ENCODE measurements at regions not wholly inside any gene's neighbourhood (a gene's known extent, or its start where the extent isn't known, plus 50 kb on each side); places are given as distances from the start of the nearest gene placed in this dataset.

- Histone ChIP-seq H3K4me1 (ENCODE audit: control insufficient read depth, insufficient read depth, low read length) (no peaks in the 10 kb centered on the region), H3K27ac (ENCODE audit: extremely low read depth, low read depth, low read length) (no peak overlapping the region), H3K9me3 (ENCODE audit: control insufficient read depth, insufficient read depth, low read depth, low read length) (no peaks in the 10 kb centered on the region), H3K36me3 (ENCODE audit: control insufficient read depth in 2 of 2, insufficient read depth in 1 of 2, low read length in 2 of 2) (no peaks in the 10 kb centered on the region), H3K4me3 (ENCODE audit: low read depth, low read length) (no peak overlapping the region)
- ChIA-PET CTCF (interaction anchor here (0.7 kb wide), 1 partner anchor 683 kb away, joined by 3 read pairs; no protein-coding TSS in a partner anchor), POLR2A (no interaction called here)
- no peak for TF ChIP-seq ZNF530 (tag by site-specific recombination; IDR thresholded peaks at IDR 0.05; ENCODE audit: low read depth)
- TF ChIP-seq ZNF596 (tag by site-specific recombination; IDR thresholded peaks at IDR 0.05) = no peak
- no peak for TF ChIP-seq OSR2 (tag by site-specific recombination; IDR thresholded peaks at IDR 0.05)
- no peak for TF ChIP-seq ZNF488 (tag by site-specific recombination; IDR thresholded peaks at IDR 0.05)
These were observed 95.5 kb upstream of the LRATD1 start for GRCh38 chr2:14536976-14537375.

- Histone ChIP-seq H3K4me3 (ENCODE audit: low read depth, low read length) (no peak overlapping the region), H3K9me3 (ENCODE audit: control insufficient read depth, insufficient read depth, low read depth, low read length) (no peaks in the 10 kb centered on the region), H3K36me3 (ENCODE audit: control insufficient read depth in 2 of 2, insufficient read depth in 1 of 2, low read length in 2 of 2) (no peaks in the 10 kb centered on the region), H3K27ac (ENCODE audit: extremely low read depth, low read depth, low read length) (no peak overlapping the region), H3K4me1 (ENCODE audit: control insufficient read depth, insufficient read depth, low read length) (no peaks in the 10 kb centered on the region)
- no peak for TF ChIP-seq ZNF292 (tag by site-specific recombination; IDR thresholded peaks at IDR 0.05; ENCODE audit: borderline replicate concordance, low read depth)
- TF ChIP-seq PRDM6 (tag by site-specific recombination; IDR thresholded peaks at IDR 0.05) = no peak
- no peak for TF ChIP-seq ZNF24 (tag by site-specific recombination; IDR thresholded peaks at IDR 0.05)
- no peak for TF ChIP-seq PRDM10 (tag by site-specific recombination; IDR thresholded peaks at IDR 0.05)
- TF ChIP-seq KLF1 (tag by site-specific recombination; IDR thresholded peaks at IDR 0.05) = no peak
- TF ChIP-seq SP2 (tag by site-specific recombination; IDR thresholded peaks at IDR 0.05) = no peak
- no peak for TF ChIP-seq ZNF510 (tag by site-specific recombination; IDR thresholded peaks at IDR 0.05; ENCODE audit: insufficient replicate concordance)
- no peak for TF ChIP-seq ZFP41 (tag by site-specific recombination; IDR thresholded peaks at IDR 0.05; ENCODE audit: borderline replicate concordance)
- no peak for TF ChIP-seq ZNF549 (tag by site-specific recombination; IDR thresholded peaks at IDR 0.05)
- TF ChIP-seq ZFP3 (tag by site-specific recombination; IDR thresholded peaks at IDR 0.05; ENCODE audit: low read depth) = no peak
- no peak for TF ChIP-seq HOXA7 (CRISPR knock-in tag; IDR thresholded peaks at IDR 0.05; ENCODE audit: borderline replicate concordance)
- ChIA-PET POLR2A (no interaction called here), CTCF (no interaction called here)
These were observed 92.5 kb upstream of the LRATD1 start for GRCh38 chr2:14540015-14540414.

GRCh38 chr2:14543284-14543683 lies 89.2 kb upstream of the LRATD1 start:
- H3K9me3 ChIP-seq (ENCODE audit: control insufficient read depth, insufficient read depth, low read depth, low read length) = no peaks in the 10 kb centered on the region
- CTCF ChIA-PET = no interaction called here
- no peaks in the 10 kb centered on the region for H3K4me1 ChIP-seq (ENCODE audit: control insufficient read depth, insufficient read depth, low read length)
- TF ChIP-seq ZNF423 (tag by site-specific recombination; IDR thresholded peaks at IDR 0.05) = no peak
- H3K36me3 ChIP-seq (ENCODE audit: control insufficient read depth in 2 of 2, insufficient read depth in 1 of 2, low read length in 2 of 2) = no peaks in the 10 kb centered on the region
- POLR2A ChIA-PET = no interaction called here
- no peak overlapping the region for H3K4me3 ChIP-seq (ENCODE audit: low read depth, low read length)
- H3K27ac ChIP-seq (ENCODE audit: extremely low read depth, low read depth, low read length) = no peak overlapping the region
